K562 (cell line): ENCODE measurements at regions not wholly inside any gene's neighbourhood (a gene's known extent, or its start where the extent isn't known, plus 50 kb on each side); places are given as distances from the start of the nearest gene placed in this dataset.

Experiments
- ATAC-seq: fragments of 200-7000 bp; cut with Tn5 transposase; 3 replicates; pipeline ENCODE4 v1.9.1; 2020; ENCODE audit warnings: moderate library complexity
- BruUV-seq: library from RNA; stranded (reverse); fragments of 400-500 nt; replicated peaks from 2 replicates; lab custom pipeline; 2021; lab: Mats Ljungman, UMichigan
- CTCF ChIA-PET: fragments of 300-600 bp; formaldehyde crosslinking; extraction: SDS; loops from one replicate; lab custom pipeline; 2021; ENCODE audit warnings: low intra/inter-chr PET ratio; lab: Yijun Ruan, JAX
- POLR2A ChIA-PET: fragments of 300-600, 350-650 bp; sonication (Branson Sonifier 250); formaldehyde crosslinking; extraction: SDS; loops from one replicate; lab custom pipeline; 2021; ENCODE audit warnings: antibody characterized with exemption, inconsistent platforms; lab: Yijun Ruan, JAX
- DNase-seq, 4 experiments: peaks; one replicate each; pipeline versions ENCODE4 v3.0.0 to v3.0.0-alpha.2; 2011 to 2018; ENCODE audit warnings: low spot score in 3 of 4, mixed read lengths in 3 of 4; ENCODE audit errors: extremely low read depth in 1 of 4
- FAIRE-seq: peaks from 2 replicates; lab custom pipeline; 2011; peaks lifted over from hg19 to GRCh38; lab: Jason Lieb, UNC
- H2AFZ ChIP-seq: 2 replicates; pipeline ENCODE4 v1.6.0; 2011; ENCODE audit warnings: low read depth, low read length, control low read depth, inconsistent platforms
- H3K27ac ChIP-seq: fragments of 200-600 bp; 3 replicates; pipeline ENCODE4 v1.8.0; 2011; ENCODE audit warnings: low read depth, mild to moderate bottlenecking, control low read depth, inconsistent platforms, low read length, moderate library complexity, mixed read lengths; ENCODE audit errors: extremely low read depth
- H3K27me3 ChIP-seq, 2 experiments: fragments of 300-600 bp in 1 of 2; 2 replicates in 1 of 2; 3 replicates in 1 of 2; pipeline versions ENCODE4 v1.6.0 to v1.8.0; 2011; ENCODE audit warnings: inconsistent platforms in 2 of 2, low read length in 2 of 2, mild to moderate bottlenecking in 1 of 2, mixed read lengths in 1 of 2, moderate library complexity in 1 of 2; ENCODE audit not compliant: control insufficient read depth in 2 of 2, insufficient read depth in 2 of 2
- H3K36me3 ChIP-seq: fragments of 300-600 bp; 3 replicates; pipeline ENCODE4 v1.8.0; 2011; ENCODE audit warnings: mild to moderate bottlenecking, low read length, inconsistent platforms; ENCODE audit not compliant: control insufficient read depth, insufficient read depth
- H3K4me1 ChIP-seq, 2 experiments: fragments of 200-600 bp in 1 of 2; replicated peaks in 1 of 2; 2 replicates in 1 of 2; 3 replicates in 1 of 2; pipeline versions ENCODE4 v1.5.1 to v1.8.0; 2011; ENCODE audit warnings: inconsistent platforms in 2 of 2, low read length in 2 of 2, mild to moderate bottlenecking in 1 of 2, mixed read lengths in 1 of 2, moderate library complexity in 1 of 2; ENCODE audit not compliant: control insufficient read depth in 2 of 2, insufficient read depth in 2 of 2
- H3K4me2 ChIP-seq: 2 replicates; pipeline ENCODE4 v1.6.1; 2011; ENCODE audit warnings: low read length, control low read depth, inconsistent platforms, mixed read lengths; ENCODE audit not compliant: insufficient read depth
- H3K4me3 ChIP-seq: fragments of 200-600 bp; sonication (generic), shearing (Covaris generic); 2 replicates; pipeline ENCODE4 v1.5.1; 2016; ENCODE audit warnings: control low read depth, inconsistent platforms
- H3K79me2 ChIP-seq: fragments of 200-600 bp; 3 replicates; pipeline ENCODE4 v1.8.0; 2011; ENCODE audit warnings: low read length, inconsistent platforms; ENCODE audit not compliant: control insufficient read depth, insufficient read depth
- H3K9ac ChIP-seq, 2 experiments: 2 replicates each; pipeline versions ENCODE4 v1.6.0 to v1.6.1; 2011; ENCODE audit warnings: low read depth in 2 of 2, low read length in 2 of 2, control low read depth in 1 of 2, inconsistent platforms in 1 of 2, mild to moderate bottlenecking in 1 of 2, mixed read lengths in 1 of 2; ENCODE audit not compliant: insufficient read depth in 1 of 2
- H3K9me1 ChIP-seq: one replicate; pipeline ENCODE4 v1.6.0; 2011; ENCODE audit warnings: inconsistent platforms, mild to moderate bottlenecking, low read length, moderate library complexity; ENCODE audit not compliant: control insufficient read depth, insufficient read depth
- H3K9me3 ChIP-seq: replicated peaks from 2 replicates; pipeline ENCODE4 v1.5.1; 2011; ENCODE audit warnings: low read depth, low read length, inconsistent platforms; ENCODE audit not compliant: control insufficient read depth, insufficient read depth
- H4K20me1 ChIP-seq: replicated peaks from 2 replicates; pipeline ENCODE4 v1.6.1; 2011; ENCODE audit warnings: low read length, inconsistent platforms, mixed read lengths; ENCODE audit not compliant: control insufficient read depth, insufficient read depth
- STAT6 ChIP-seq: sonication (generic); formaldehyde crosslinking; IDR thresholded peaks from 2 replicates; pipeline ENCODE4 v1.8.1; 2023; ENCODE audit warnings: mild to moderate bottlenecking, missing genetic modification reagents
- ZNF316 ChIP-seq: fragments of 450-650 bp; IDR thresholded peaks from 2 replicates; pipeline ENCODE4 v1.6.1; 2016
- WGBS: fragments of 100-300 bp; shearing (Covaris generic); methylation state at CpG from one replicate; pipeline ENCODE4 v1.1.6; 2016; ENCODE audit warnings: low coverage, mixed read lengths; ENCODE audit not compliant: insufficient coverage; ENCODE audit errors: missing lambda C conversion rate; 5-methylcytosine and 5-hydroxymethylcytosine counted together
- in situ Hi-C: fragments of 300-500 bp; cut with MboI; formaldehyde crosslinking; loops from 4 replicates; pipeline ENCODE4 v1.15.0; 2018; ENCODE audit warnings: inconsistent platforms, mixed read lengths
- intact Hi-C: fragments of 100-400 bp; cut with micrococcal nuclease; formaldehyde crosslinking; loops from 2 replicates; pipeline ENCODE4 v1.14.2; 2022
- TF ChIP-seq, protein P1 (sequence below): IDR thresholded peaks from 3 replicates; pipeline ENCODE4 v1.6.1; 2011; ENCODE audit warnings: borderline replicate concordance, mild to moderate bottlenecking; ENCODE audit not compliant: insufficient read length, insufficient read depth
- TF ChIP-seq, protein P2 (sequence below), 2 experiments: fragments of 450-650 bp; formaldehyde crosslinking in 1 of 2; IDR thresholded peaks; 2 replicates each; pipeline versions ENCODE4 v1.4.0 to v1.6.1; 2014 to 2020; ENCODE audit warnings: mild to moderate bottlenecking in 2 of 2, borderline replicate concordance in 1 of 2, low read depth in 1 of 2
- TF ChIP-seq, protein P3 (sequence below): sonication (generic); formaldehyde crosslinking; IDR thresholded peaks from 2 replicates; pipeline ENCODE4 v1.8.0; 2022; ENCODE audit warnings: mild to moderate bottlenecking, missing genetic modification reagents

DNA sequence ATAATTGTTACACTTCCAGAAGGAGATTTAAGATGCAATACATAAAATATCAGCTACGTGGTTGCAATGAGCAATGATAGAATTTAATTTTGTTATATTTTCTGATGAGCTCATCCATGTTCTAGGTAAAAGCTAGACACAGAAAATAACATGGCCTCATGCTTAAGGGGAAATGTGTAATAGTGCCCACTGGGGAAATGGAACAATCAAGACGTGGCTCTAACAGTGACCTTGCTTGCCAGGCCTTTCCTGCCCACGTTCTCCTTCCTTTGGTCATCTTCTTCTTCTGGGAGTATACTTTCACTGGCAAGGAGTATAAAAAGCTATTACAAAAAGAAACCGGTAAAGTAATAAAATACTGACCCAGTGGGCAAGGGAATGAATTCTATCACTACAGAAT lies 116.2 kb upstream of the TMEM161B start:
- WGBS: 12% methylated on average over 4 of the region's 4 CpGs
- peaks cover 8% of the 10 kb centered on the region for H3K9me3 ChIP-seq
- no peaks in the 10 kb centered on the region for H4K20me1 ChIP-seq
- intact Hi-C loops: no loop called here
- no peaks in the 10 kb centered on the region for H3K9me1 ChIP-seq
- no peak overlapping the region for H3K27ac ChIP-seq
- H3K4me3 ChIP-seq: no peak overlapping the region
- BruUV-seq: no TSS peak
- ATAC-seq: no peak
- H3K9ac ChIP-seq: no peak overlapping the region
- no peaks in the 10 kb centered on the region for H3K79me2 ChIP-seq
- ChIA-PET POLR2A (interaction anchor here (0.8 kb wide), 2 partner anchors 10 to 12 kb away, joined by 3 read pairs; no protein-coding TSS in a partner anchor), CTCF (no interaction called here)
- FAIRE-seq: no peak
- H3K36me3 ChIP-seq: no peaks in the 10 kb centered on the region
- H3K4me2 ChIP-seq: no peak overlapping the region
- no peak for DNase-seq
- no peaks in the 10 kb centered on the region for H3K27me3 ChIP-seq
- in situ Hi-C loops: no loop called here
- peaks cover 0 to 4% of the 10 kb centered on the region in 2 experiments; a peak in 3 of 5 replicates for H3K4me1 ChIP-seq
- H2AFZ ChIP-seq: no peak overlapping the region
- TF ChIP-seq, protein P1, sequence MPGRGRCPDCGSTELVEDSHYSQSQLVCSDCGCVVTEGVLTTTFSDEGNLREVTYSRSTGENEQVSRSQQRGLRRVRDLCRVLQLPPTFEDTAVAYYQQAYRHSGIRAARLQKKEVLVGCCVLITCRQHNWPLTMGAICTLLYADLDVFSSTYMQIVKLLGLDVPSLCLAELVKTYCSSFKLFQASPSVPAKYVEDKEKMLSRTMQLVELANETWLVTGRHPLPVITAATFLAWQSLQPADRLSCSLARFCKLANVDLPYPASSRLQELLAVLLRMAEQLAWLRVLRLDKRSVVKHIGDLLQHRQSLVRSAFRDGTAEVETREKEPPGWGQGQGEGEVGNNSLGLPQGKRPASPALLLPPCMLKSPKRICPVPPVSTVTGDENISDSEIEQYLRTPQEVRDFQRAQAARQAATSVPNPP: no peak
- TF ChIP-seq, protein P2, sequence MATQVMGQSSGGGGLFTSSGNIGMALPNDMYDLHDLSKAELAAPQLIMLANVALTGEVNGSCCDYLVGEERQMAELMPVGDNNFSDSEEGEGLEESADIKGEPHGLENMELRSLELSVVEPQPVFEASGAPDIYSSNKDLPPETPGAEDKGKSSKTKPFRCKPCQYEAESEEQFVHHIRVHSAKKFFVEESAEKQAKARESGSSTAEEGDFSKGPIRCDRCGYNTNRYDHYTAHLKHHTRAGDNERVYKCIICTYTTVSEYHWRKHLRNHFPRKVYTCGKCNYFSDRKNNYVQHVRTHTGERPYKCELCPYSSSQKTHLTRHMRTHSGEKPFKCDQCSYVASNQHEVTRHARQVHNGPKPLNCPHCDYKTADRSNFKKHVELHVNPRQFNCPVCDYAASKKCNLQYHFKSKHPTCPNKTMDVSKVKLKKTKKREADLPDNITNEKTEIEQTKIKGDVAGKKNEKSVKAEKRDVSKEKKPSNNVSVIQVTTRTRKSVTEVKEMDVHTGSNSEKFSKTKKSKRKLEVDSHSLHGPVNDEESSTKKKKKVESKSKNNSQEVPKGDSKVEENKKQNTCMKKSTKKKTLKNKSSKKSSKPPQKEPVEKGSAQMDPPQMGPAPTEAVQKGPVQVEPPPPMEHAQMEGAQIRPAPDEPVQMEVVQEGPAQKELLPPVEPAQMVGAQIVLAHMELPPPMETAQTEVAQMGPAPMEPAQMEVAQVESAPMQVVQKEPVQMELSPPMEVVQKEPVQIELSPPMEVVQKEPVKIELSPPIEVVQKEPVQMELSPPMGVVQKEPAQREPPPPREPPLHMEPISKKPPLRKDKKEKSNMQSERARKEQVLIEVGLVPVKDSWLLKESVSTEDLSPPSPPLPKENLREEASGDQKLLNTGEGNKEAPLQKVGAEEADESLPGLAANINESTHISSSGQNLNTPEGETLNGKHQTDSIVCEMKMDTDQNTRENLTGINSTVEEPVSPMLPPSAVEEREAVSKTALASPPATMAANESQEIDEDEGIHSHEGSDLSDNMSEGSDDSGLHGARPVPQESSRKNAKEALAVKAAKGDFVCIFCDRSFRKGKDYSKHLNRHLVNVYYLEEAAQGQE (IDR thresholded peaks at IDR 0.05; ENCODE audit: borderline replicate concordance): no peak
- TF ChIP-seq, protein P2 (CRISPR knock-in tag; IDR thresholded peaks at IDR 0.05; ENCODE audit: low read depth): no peak
- TF ChIP-seq ZNF316 (no peak), STAT6 (CRISPR knock-in tag) (no peak)
- TF ChIP-seq, protein P3, sequence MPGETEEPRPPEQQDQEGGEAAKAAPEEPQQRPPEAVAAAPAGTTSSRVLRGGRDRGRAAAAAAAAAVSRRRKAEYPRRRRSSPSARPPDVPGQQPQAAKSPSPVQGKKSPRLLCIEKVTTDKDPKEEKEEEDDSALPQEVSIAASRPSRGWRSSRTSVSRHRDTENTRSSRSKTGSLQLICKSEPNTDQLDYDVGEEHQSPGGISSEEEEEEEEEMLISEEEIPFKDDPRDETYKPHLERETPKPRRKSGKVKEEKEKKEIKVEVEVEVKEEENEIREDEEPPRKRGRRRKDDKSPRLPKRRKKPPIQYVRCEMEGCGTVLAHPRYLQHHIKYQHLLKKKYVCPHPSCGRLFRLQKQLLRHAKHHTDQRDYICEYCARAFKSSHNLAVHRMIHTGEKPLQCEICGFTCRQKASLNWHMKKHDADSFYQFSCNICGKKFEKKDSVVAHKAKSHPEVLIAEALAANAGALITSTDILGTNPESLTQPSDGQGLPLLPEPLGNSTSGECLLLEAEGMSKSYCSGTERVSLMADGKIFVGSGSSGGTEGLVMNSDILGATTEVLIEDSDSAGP (CRISPR knock-in tag): no peak
